GM12878 (cell line): ENCODE measurements at regions not wholly inside any gene's neighbourhood (a gene's known extent, or its start where the extent isn't known, plus 50 kb on each side); places are given as distances from the start of the nearest gene placed in this dataset.
"Not testable (repeated sequence)": the region's sequence is repeated elsewhere in the genome, so short reads cannot be mapped to it uniquely, and the experiment has no call there.

ENCODE experiments used
- ATAC-seq: fragments of 200-7000 bp; cut with Tn5 transposase; 3 replicates; pipeline ENCODE4 v1.9.1; 2020; ENCODE audit warnings: mild to moderate bottlenecking, moderate library complexity
- BruUV-seq: library from RNA; stranded (reverse); fragments of 400-500 nt; replicated peaks from 2 replicates; lab custom pipeline; 2021; lab: Mats Ljungman, UMichigan
- CTCF ChIA-PET: fragments of 300-600 bp; sonication (Branson Sonifier 250); formaldehyde crosslinking; extraction: SDS; loops from one replicate; lab custom pipeline; 2021; ENCODE audit warnings: inconsistent platforms; lab: Yijun Ruan, JAX
- POLR2A ChIA-PET: fragments of 350-600 bp; formaldehyde crosslinking; extraction: SDS; loops from one replicate; lab custom pipeline; 2021; ENCODE audit warnings: inconsistent platforms; lab: Charles Lee
- RAD21 ChIA-PET: fragments of 300-600 bp; sonication (Branson Sonifier 250); formaldehyde crosslinking; loops from one replicate; lab custom pipeline; 2023; ENCODE audit warnings: antibody characterized with exemption; ENCODE audit not compliant: unreplicated experiment; lab: Charles Lee
- SMC1A ChIA-PET: fragments of 300-600 bp; sonication (Branson Sonifier 250); formaldehyde crosslinking; loops from one replicate; lab custom pipeline; 2023; ENCODE audit not compliant: unreplicated experiment, uncharacterized antibody; lab: Charles Lee
- DNase-seq: peaks from one replicate; pipeline ENCODE4 v3.0.0-alpha.2; 2011; ENCODE audit warnings: low read depth, low spot score
- FAIRE-seq: peaks from 3 replicates; lab custom pipeline; 2011; peaks lifted over from hg19 to GRCh38; lab: Jason Lieb, UNC
- H2AFZ ChIP-seq: 2 replicates; pipeline ENCODE4 v1.6.0; 2011; ENCODE audit warnings: low read depth, low read length, control low read depth; ENCODE audit not compliant: control insufficient read depth
- H3K27ac ChIP-seq: 2 replicates; pipeline ENCODE4 v1.5.1; 2011; ENCODE audit warnings: control low read depth; ENCODE audit not compliant: control insufficient read depth, insufficient read depth
- H3K27me3 ChIP-seq, 2 experiments: replicated peaks in 1 of 2; 2 replicates each; pipeline versions ENCODE4 v1.6.0 to v1.6.1; 2011; ENCODE audit warnings: low read length in 1 of 2; ENCODE audit not compliant: control insufficient read depth in 2 of 2, insufficient read depth in 2 of 2
- H3K36me3 ChIP-seq, 2 experiments: 2 replicates each; pipeline ENCODE4 v1.5.1; 2011; ENCODE audit warnings: low read length in 1 of 2; ENCODE audit not compliant: control insufficient read depth in 2 of 2, insufficient read depth in 2 of 2
- H3K4me1 ChIP-seq: 2 replicates; pipeline ENCODE4 v1.6.1; 2011; ENCODE audit warnings: mild to moderate bottlenecking, low read length, moderate library complexity, mixed read lengths; ENCODE audit not compliant: control insufficient read depth, insufficient read depth
- H3K4me2 ChIP-seq: 2 replicates; pipeline ENCODE4 v1.6.0; 2011; ENCODE audit warnings: control low read depth; ENCODE audit not compliant: control insufficient read depth, insufficient read depth
- H3K4me3 ChIP-seq: fragments of 200-600 bp; sonication (generic); 2 replicates; pipeline ENCODE4 v1.5.1; 2016
- H3K79me2 ChIP-seq: 2 replicates; pipeline ENCODE4 v1.6.0; 2011; ENCODE audit warnings: low read length; ENCODE audit not compliant: control insufficient read depth, insufficient read depth
- H3K9ac ChIP-seq: 2 replicates; pipeline ENCODE4 v1.8.0; 2011; ENCODE audit warnings: low read length, control low read depth, mixed read lengths; ENCODE audit not compliant: control insufficient read depth, insufficient read depth
- H3K9me3 ChIP-seq: replicated peaks from 3 replicates; pipeline ENCODE4 v1.5.1; 2011; ENCODE audit warnings: mild to moderate bottlenecking, low read length; ENCODE audit not compliant: control insufficient read depth, insufficient read depth
- H4K20me1 ChIP-seq: 2 replicates; pipeline ENCODE4 v1.6.0; 2011; ENCODE audit not compliant: control insufficient read depth, insufficient read depth
- FOXM1 ChIP-seq: IDR thresholded peaks from 2 replicates; pipeline ENCODE4 v1.6.1; 2012; ENCODE audit warnings: low read depth, mild to moderate bottlenecking, inconsistent platforms, low read length, moderate library complexity
- WRNIP1 ChIP-seq: IDR thresholded peaks from 2 replicates; pipeline ENCODE4 v1.6.1; 2011; ENCODE audit warnings: low read depth, low read length, improper control_type of control experiment, borderline replicate concordance
- WGBS: methylation state at CpG from one replicate; pipeline ENCODE4 v1.1.6; 2016; ENCODE audit warnings: low lambda C conversion rate; ENCODE audit not compliant: insufficient replicate concordance, insufficient coverage; ENCODE audit errors: missing lambda C conversion rate; 5-methylcytosine and 5-hydroxymethylcytosine counted together
- in situ Hi-C: fragments of 300-500 bp; cut with MboI; formaldehyde crosslinking; loops from 9 replicates; pipeline ENCODE4 v1.14.3; 2018; ENCODE audit warnings: mixed read lengths
- intact Hi-C: fragments of 100-400 bp; cut with micrococcal nuclease; formaldehyde crosslinking; loops from one replicate; pipeline ENCODE4 v1.14.2; 2022; ENCODE audit not compliant: unreplicated experiment
- TF ChIP-seq, protein P1 (sequence below): fragments of 450-650 bp; conservative IDR thresholded peaks from 2 replicates; pipeline ENCODE4 v1.6.1; 2017; ENCODE audit warnings: mild to moderate bottlenecking, moderate library complexity
- TF ChIP-seq, protein P2 (sequence below): IDR thresholded peaks from 2 replicates; pipeline ENCODE4 v1.6.1; 2012; ENCODE audit warnings: low read depth, low read length, improper control_type of control experiment

DNA sequence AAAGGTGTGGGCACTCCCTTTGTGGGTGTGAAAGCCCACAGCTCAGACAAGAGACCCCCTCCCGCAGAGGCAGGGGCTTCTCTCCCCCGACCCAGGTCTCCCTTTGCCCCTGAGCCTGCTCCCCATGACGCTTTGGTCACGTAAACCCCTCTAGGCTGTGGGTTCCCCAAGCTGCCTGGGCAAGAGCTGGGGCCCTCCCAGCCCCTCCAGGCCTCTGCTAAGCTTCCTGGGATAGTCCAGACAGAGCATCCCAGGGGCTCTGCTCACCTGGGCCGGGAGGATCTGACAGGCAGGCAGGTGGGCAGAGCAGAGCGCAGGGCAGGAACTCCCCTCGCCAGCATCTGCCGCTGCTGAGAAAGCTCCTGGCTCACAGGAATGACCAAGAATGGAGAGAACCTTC is 177.3 kb downstream of the BANP start:
- Histone ChIP-seq H3K27me3 (no peaks in the 10 kb centered on the region), H3K9ac (no peak overlapping the region), H3K4me2 (no peak overlapping the region), H2AFZ (no peak overlapping the region), H3K9me3 (no peaks in the 10 kb centered on the region), H3K79me2 (no peaks in the 10 kb centered on the region), H3K4me3 (no peak overlapping the region), H3K27ac (no peak overlapping the region), H4K20me1 (no peaks in the 10 kb centered on the region), H3K36me3 (no peaks in the 10 kb centered on the region), H3K4me1 (no peaks in the 10 kb centered on the region)
- ChIA-PET RAD21 (no interaction called here), SMC1A (no interaction called here), POLR2A (no interaction called here), CTCF (no interaction called here)
- ATAC-seq: no peak
- TF ChIP-seq, protein P1, sequence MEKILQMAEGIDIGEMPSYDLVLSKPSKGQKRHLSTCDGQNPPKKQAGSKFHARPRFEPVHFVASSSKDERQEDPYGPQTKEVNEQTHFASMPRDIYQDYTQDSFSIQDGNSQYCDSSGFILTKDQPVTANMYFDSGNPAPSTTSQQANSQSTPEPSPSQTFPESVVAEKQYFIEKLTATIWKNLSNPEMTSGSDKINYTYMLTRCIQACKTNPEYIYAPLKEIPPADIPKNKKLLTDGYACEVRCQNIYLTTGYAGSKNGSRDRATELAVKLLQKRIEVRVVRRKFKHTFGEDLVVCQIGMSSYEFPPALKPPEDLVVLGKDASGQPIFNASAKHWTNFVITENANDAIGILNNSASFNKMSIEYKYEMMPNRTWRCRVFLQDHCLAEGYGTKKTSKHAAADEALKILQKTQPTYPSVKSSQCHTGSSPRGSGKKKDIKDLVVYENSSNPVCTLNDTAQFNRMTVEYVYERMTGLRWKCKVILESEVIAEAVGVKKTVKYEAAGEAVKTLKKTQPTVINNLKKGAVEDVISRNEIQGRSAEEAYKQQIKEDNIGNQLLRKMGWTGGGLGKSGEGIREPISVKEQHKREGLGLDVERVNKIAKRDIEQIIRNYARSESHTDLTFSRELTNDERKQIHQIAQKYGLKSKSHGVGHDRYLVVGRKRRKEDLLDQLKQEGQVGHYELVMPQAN: no peak
- TF ChIP-seq FOXM1: no peak
- TF ChIP-seq WRNIP1: no peak
- TF ChIP-seq, protein P2, sequence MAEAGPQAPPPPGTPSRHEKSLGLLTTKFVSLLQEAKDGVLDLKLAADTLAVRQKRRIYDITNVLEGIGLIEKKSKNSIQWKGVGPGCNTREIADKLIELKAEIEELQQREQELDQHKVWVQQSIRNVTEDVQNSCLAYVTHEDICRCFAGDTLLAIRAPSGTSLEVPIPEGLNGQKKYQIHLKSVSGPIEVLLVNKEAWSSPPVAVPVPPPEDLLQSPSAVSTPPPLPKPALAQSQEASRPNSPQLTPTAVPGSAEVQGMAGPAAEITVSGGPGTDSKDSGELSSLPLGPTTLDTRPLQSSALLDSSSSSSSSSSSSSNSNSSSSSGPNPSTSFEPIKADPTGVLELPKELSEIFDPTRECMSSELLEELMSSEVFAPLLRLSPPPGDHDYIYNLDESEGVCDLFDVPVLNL: no peak
- intact Hi-C loops (no loop called here), in situ Hi-C loops (no loop called here)
- no peak for FAIRE-seq
- BruUV-seq: no TSS peak
- no peak for DNase-seq
- 49% methylated on average over 8 of the region's 8 CpGs for WGBS

DNA sequence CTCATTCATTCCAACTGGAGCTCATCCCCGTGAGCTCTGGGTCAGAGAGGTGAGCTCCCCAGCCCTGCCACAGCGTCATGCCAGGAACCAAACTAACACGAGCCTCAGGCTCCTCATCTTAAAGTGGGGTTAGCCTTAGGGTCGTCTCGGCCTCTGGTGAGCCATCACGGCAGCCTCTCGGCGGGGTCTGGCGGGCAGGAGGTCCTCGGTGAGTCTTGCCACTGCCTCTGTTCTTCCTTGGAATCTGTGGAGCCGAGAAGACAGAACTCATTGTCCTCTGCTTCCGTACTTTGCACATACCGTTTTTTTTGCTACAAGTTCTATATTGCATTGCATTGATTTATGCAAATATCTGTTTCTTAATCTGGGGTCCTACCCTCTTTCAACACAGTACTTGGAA is 177.9 kb downstream of the BANP start:
- RAD21 ChIA-PET, POLR2A ChIA-PET, FAIRE-seq, H3K9me3 ChIP-seq, H3K4me2 ChIP-seq, BruUV-seq, CTCF ChIA-PET, H3K4me3 ChIP-seq, DNase-seq, H3K9ac ChIP-seq, H3K4me1 ChIP-seq, H2AFZ ChIP-seq, H3K27me3 ChIP-seq, H3K27ac ChIP-seq, H3K36me3 ChIP-seq, SMC1A ChIA-PET, intact Hi-C loops, ATAC-seq, in situ Hi-C loops, H4K20me1 ChIP-seq, H3K79me2 ChIP-seq: not testable (repeated sequence)
- WGBS: 23% methylated on average over 13 of the region's 13 CpGs
